HCT116 (cell line): ENCODE measurements at regions not wholly inside any gene's neighbourhood (a gene's known extent, or its start where the extent isn't known, plus 50 kb on each side); places are given as distances from the start of the nearest gene placed in this dataset.

ENCODE experiments used
- ATAC-seq: fragments of 200-7000 bp; cut with Tn5 transposase; 2 replicates; pipeline ENCODE4 v1.9.1; 2020; ENCODE audit warnings: mild to moderate bottlenecking, moderate library complexity
- BruUV-seq: library from RNA; stranded (reverse); fragments of 400-500 nt; replicated peaks from 2 replicates; lab custom pipeline; 2021; lab: Mats Ljungman, UMichigan
- CTCF ChIA-PET: fragments of 300-600 bp; sonication (Branson Sonifier 250); formaldehyde crosslinking; loops from one replicate; lab custom pipeline; 2021; ENCODE audit warnings: antibody characterized with exemption; lab: Charles Lee
- POLR2A ChIA-PET: fragments of 300-600, 350-600 bp; sonication (Branson Sonifier 250); formaldehyde crosslinking; loops from one replicate; lab custom pipeline; 2021; ENCODE audit warnings: antibody characterized with exemption; lab: Charles Lee
- RAD21 ChIA-PET, 2 experiments: fragments of 300-600 bp; sonication (Branson Sonifier 250); formaldehyde crosslinking; loops; one replicate each; lab custom pipeline; 2023; ENCODE audit warnings: low total read pairs in 2 of 2; ENCODE audit not compliant: uncharacterized antibody in 2 of 2, unreplicated experiment in 2 of 2, low non-redundant PET in 1 of 2; lab: Charles Lee
- DNase-seq: peaks from one replicate; pipeline ENCODE4 v3.0.0-alpha.2; 2010; ENCODE audit warnings: low read depth, low spot score
- H2AFZ ChIP-seq: fragments of 200-600 bp; shearing (Covaris generic), sonication (generic); 2 replicates; pipeline ENCODE4 v1.6.1; 2017; ENCODE audit warnings: low read depth, mixed run types, mixed read lengths, antibody characterized with exemption, low read length; ENCODE audit not compliant: poor library complexity, severe bottlenecking
- H3K27ac ChIP-seq: 2 replicates; pipeline ENCODE4 v1.5.1; 2012; ENCODE audit warnings: low read depth, low read length
- H3K27me3 ChIP-seq: fragments of 200-600 bp; sonication (generic); 2 replicates; pipeline ENCODE4 v1.6.1; 2016; ENCODE audit warnings: mixed run types, low read length, mixed read lengths; ENCODE audit not compliant: insufficient read depth
- H3K36me3 ChIP-seq, 2 experiments: fragments of 200-500 bp in 1 of 2; fragments of 200-600 bp in 1 of 2; sonication (Bioruptor generic) in 1 of 2; sonication (generic) in 1 of 2; 2 replicates each; pipeline versions ENCODE4 v1.5.1 to v1.6.1; 2014 to 2016; ENCODE audit warnings: low read length in 2 of 2, inconsistent platforms in 1 of 2, mixed read lengths in 1 of 2, mixed run types in 1 of 2; ENCODE audit not compliant: insufficient read depth in 2 of 2, control insufficient read depth in 1 of 2
- H3K4me1 ChIP-seq, 2 experiments: fragments of 200-600 bp in 1 of 2; sonication (generic) in 1 of 2; 2 replicates each; pipeline versions ENCODE4 v1.5.1 to v1.6.1; 2012 to 2017; ENCODE audit warnings: low read length in 2 of 2, inconsistent platforms in 1 of 2, mild to moderate bottlenecking in 1 of 2, mixed read lengths in 1 of 2, mixed run types in 1 of 2, moderate library complexity in 1 of 2; ENCODE audit not compliant: insufficient read depth in 2 of 2, control insufficient read depth in 1 of 2
- H3K4me2 ChIP-seq: fragments of 200-600 bp; sonication (generic); 2 replicates; pipeline ENCODE4 v1.6.1; 2017; ENCODE audit warnings: mixed run types, low read length, mixed read lengths
- H3K4me3 ChIP-seq, 2 experiments: fragments of 200-600 bp in 1 of 2; sonication (generic) in 1 of 2; replicated peaks in 1 of 2; 2 replicates each; pipeline ENCODE4 v1.5.1; 2011 to 2016; ENCODE audit warnings: low read length in 2 of 2, control low read depth in 1 of 2, low read depth in 1 of 2, mild to moderate bottlenecking in 1 of 2, mixed read lengths in 1 of 2, mixed run types in 1 of 2
- H3K79me2 ChIP-seq: fragments of 200-600 bp; sonication (generic); 2 replicates; pipeline ENCODE4 v1.6.1; 2017; ENCODE audit warnings: mild to moderate bottlenecking, mixed run types, low read length, moderate library complexity, mixed read lengths; ENCODE audit not compliant: insufficient read depth
- H3K9ac ChIP-seq: fragments of 200-600 bp; sonication (generic); 2 replicates; pipeline ENCODE4 v1.6.1; 2016; ENCODE audit warnings: low read length, mixed read lengths
- H3K9me2 ChIP-seq: fragments of 200-600 bp; sonication (generic), shearing (Covaris generic); 2 replicates; pipeline ENCODE4 v1.6.1; 2017; ENCODE audit warnings: mixed run types, mild to moderate bottlenecking, moderate library complexity; ENCODE audit not compliant: insufficient read depth
- H3K9me3 ChIP-seq, 2 experiments: fragments of 200-500 bp in 1 of 2; fragments of 200-600 bp in 1 of 2; sonication (Bioruptor generic) in 1 of 2; sonication (generic) in 1 of 2; 2 replicates each; pipeline ENCODE4 v1.6.1; 2014 to 2017; ENCODE audit warnings: low read length in 2 of 2, mixed read lengths in 2 of 2, inconsistent platforms in 1 of 2, low read depth in 1 of 2, mild to moderate bottlenecking in 1 of 2, mixed run types in 1 of 2, moderate library complexity in 1 of 2; ENCODE audit not compliant: control insufficient read depth in 1 of 2, insufficient read depth in 1 of 2
- H4K20me1 ChIP-seq: fragments of 200-600 bp; sonication (generic), shearing (Covaris generic); 2 replicates; pipeline ENCODE4 v1.6.1; 2017; ENCODE audit warnings: mixed run types, mild to moderate bottlenecking, moderate library complexity; ENCODE audit not compliant: insufficient read depth
- EGR1 ChIP-seq: IDR thresholded peaks from 2 replicates; pipeline ENCODE4 v1.6.1; 2012; ENCODE audit warnings: low read depth
- ELF1 ChIP-seq: IDR thresholded peaks from 2 replicates; pipeline ENCODE4 v1.6.1; 2012; ENCODE audit warnings: low read depth, borderline replicate concordance
- EZH2 ChIP-seq: fragments of 200-600 bp; sonication (generic); IDR thresholded peaks from 2 replicates; pipeline ENCODE4 v1.6.1; 2017; ENCODE audit warnings: antibody characterized with exemption, mixed run types
- EZH2phosphoT487 ChIP-seq: fragments of 200-600 bp; IDR thresholded peaks from 2 replicates; pipeline ENCODE4 v1.6.1; 2018; ENCODE audit warnings: antibody characterized with exemption, borderline replicate concordance
- POLR2A ChIP-seq: IDR thresholded peaks from 2 replicates; pipeline ENCODE4 v1.7.0; 2011; ENCODE audit warnings: borderline replicate concordance; ENCODE audit not compliant: insufficient read depth, insufficient read length; ENCODE audit errors: extremely low read depth
- POLR2AphosphoS5 ChIP-seq: IDR thresholded peaks from 2 replicates; pipeline ENCODE4 v1.6.1; 2011; ENCODE audit warnings: mild to moderate bottlenecking, low read depth, low read length, moderate library complexity
- SIN3A ChIP-seq: IDR thresholded peaks from 2 replicates; pipeline ENCODE4 v1.6.1; 2012; ENCODE audit warnings: low read depth
- SRF ChIP-seq: IDR thresholded peaks from 2 replicates; pipeline ENCODE4 v1.6.1; 2012; ENCODE audit warnings: low read depth
- TCF7L2 ChIP-seq: IDR thresholded peaks from 2 replicates; pipeline ENCODE4 v1.7.0; 2011; ENCODE audit warnings: borderline replicate concordance, inconsistent platforms; ENCODE audit not compliant: insufficient read depth, insufficient read length; ENCODE audit errors: extremely low read depth
- YY1 ChIP-seq: IDR thresholded peaks from 2 replicates; pipeline ENCODE4 v1.6.1; 2011; ENCODE audit warnings: low read length, low read depth, moderate library complexity, mild to moderate bottlenecking; ENCODE audit not compliant: insufficient replicate concordance; ENCODE audit errors: extremely low read depth
- intact Hi-C: fragments of 100-400 bp; cut with micrococcal nuclease; formaldehyde crosslinking; loops from 2 replicates; pipeline ENCODE4 v1.10.0; 2022
- TF ChIP-seq, protein P1 (sequence below), 3 experiments: fragments of 200-600 bp in 1 of 3; sonication (generic) in 1 of 3; IDR thresholded peaks in 2 of 3; conservative IDR thresholded peaks in 1 of 3; 2 replicates each; pipeline ENCODE4 v1.5.1; 2012 to 2017; ENCODE audit warnings: low read depth in 2 of 3, low read length in 2 of 3, antibody characterized with exemption in 1 of 3, borderline replicate concordance in 1 of 3, control low read depth in 1 of 3, mild to moderate bottlenecking in 1 of 3, mixed read lengths in 1 of 3, mixed run types in 1 of 3, moderate library complexity in 1 of 3; ENCODE audit not compliant: insufficient read depth in 1 of 3
- TF ChIP-seq, protein P2 (sequence below): IDR thresholded peaks from 2 replicates; pipeline ENCODE4 v1.6.1; 2012; ENCODE audit warnings: low read depth

- CTCF ChIA-PET: no interaction called here
- no peaks in the 10 kb centered on the region for H3K4me1 ChIP-seq
- no peaks in the 10 kb centered on the region for H3K27me3 ChIP-seq
- H3K4me3 ChIP-seq: no peak overlapping the region
- no peak for DNase-seq
- no peak overlapping the region for H2AFZ ChIP-seq
- no peaks in the 10 kb centered on the region for H3K79me2 ChIP-seq
- intact Hi-C loops: no loop called here
- H3K27ac ChIP-seq: no peak overlapping the region
- BruUV-seq: no TSS peak
- POLR2A ChIA-PET: no interaction called here
- H3K9ac ChIP-seq: no peak overlapping the region
- TF ChIP-seq POLR2A (no peak), TCF7L2 (no peak), EGR1 (no peak), SIN3A (no peak), EZH2 (no peak), POLR2AphosphoS5 (no peak), SRF (no peak), ELF1 (no peak), EZH2phosphoT487 (no peak), YY1 (no peak)
- TF ChIP-seq, protein P1, sequence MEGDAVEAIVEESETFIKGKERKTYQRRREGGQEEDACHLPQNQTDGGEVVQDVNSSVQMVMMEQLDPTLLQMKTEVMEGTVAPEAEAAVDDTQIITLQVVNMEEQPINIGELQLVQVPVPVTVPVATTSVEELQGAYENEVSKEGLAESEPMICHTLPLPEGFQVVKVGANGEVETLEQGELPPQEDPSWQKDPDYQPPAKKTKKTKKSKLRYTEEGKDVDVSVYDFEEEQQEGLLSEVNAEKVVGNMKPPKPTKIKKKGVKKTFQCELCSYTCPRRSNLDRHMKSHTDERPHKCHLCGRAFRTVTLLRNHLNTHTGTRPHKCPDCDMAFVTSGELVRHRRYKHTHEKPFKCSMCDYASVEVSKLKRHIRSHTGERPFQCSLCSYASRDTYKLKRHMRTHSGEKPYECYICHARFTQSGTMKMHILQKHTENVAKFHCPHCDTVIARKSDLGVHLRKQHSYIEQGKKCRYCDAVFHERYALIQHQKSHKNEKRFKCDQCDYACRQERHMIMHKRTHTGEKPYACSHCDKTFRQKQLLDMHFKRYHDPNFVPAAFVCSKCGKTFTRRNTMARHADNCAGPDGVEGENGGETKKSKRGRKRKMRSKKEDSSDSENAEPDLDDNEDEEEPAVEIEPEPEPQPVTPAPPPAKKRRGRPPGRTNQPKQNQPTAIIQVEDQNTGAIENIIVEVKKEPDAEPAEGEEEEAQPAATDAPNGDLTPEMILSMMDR (IDR thresholded peaks at IDR 0.05 in 2 of 3, conservative IDR thresholded peaks at IDR 0.05 in 1 of 3; ENCODE audit: borderline replicate concordance in 1 of 3, insufficient read depth in 1 of 3, low read depth in 2 of 3, low read length in 2 of 3): no peak
- TF ChIP-seq, protein P2, sequence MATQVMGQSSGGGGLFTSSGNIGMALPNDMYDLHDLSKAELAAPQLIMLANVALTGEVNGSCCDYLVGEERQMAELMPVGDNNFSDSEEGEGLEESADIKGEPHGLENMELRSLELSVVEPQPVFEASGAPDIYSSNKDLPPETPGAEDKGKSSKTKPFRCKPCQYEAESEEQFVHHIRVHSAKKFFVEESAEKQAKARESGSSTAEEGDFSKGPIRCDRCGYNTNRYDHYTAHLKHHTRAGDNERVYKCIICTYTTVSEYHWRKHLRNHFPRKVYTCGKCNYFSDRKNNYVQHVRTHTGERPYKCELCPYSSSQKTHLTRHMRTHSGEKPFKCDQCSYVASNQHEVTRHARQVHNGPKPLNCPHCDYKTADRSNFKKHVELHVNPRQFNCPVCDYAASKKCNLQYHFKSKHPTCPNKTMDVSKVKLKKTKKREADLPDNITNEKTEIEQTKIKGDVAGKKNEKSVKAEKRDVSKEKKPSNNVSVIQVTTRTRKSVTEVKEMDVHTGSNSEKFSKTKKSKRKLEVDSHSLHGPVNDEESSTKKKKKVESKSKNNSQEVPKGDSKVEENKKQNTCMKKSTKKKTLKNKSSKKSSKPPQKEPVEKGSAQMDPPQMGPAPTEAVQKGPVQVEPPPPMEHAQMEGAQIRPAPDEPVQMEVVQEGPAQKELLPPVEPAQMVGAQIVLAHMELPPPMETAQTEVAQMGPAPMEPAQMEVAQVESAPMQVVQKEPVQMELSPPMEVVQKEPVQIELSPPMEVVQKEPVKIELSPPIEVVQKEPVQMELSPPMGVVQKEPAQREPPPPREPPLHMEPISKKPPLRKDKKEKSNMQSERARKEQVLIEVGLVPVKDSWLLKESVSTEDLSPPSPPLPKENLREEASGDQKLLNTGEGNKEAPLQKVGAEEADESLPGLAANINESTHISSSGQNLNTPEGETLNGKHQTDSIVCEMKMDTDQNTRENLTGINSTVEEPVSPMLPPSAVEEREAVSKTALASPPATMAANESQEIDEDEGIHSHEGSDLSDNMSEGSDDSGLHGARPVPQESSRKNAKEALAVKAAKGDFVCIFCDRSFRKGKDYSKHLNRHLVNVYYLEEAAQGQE: no peak
- RAD21 ChIA-PET: no interaction called here
- no peak for ATAC-seq
- no peaks in the 10 kb centered on the region for H3K9me2 ChIP-seq
- no peaks in the 10 kb centered on the region for H3K36me3 ChIP-seq
- no peak overlapping the region for H3K4me2 ChIP-seq
- peaks cover 7 to 13% of the 10 kb centered on the region in 2 experiments; a peak in 2 of 4 replicates for H3K9me3 ChIP-seq
- H4K20me1 ChIP-seq: no peaks in the 10 kb centered on the region
Measured at GRCh38 chr13:55572408-55572807, 1568.3 kb upstream of the PRR20A start.
